ENCODE measurements at regions not wholly inside any gene's neighbourhood (a gene's known extent, or its start where the extent isn't known, plus 50 kb on each side); places are given as distances from the start of the nearest gene placed in this dataset.

- TF ChIP-seq ETS1 (IDR thresholded peaks at IDR 0.05) (no peak), REST (IDR thresholded peaks at IDR 0.05; ENCODE audit: unreplicated experiment) (no peak), ZNF331 (CRISPR knock-in tag; IDR thresholded peaks at IDR 0.05; ENCODE audit: low read depth) (no peak), EZH2phosphoT487 (IDR thresholded peaks at IDR 0.05; ENCODE audit: unreplicated experiment) (no peak), CREB1 (CRISPR knock-in tag; IDR thresholded peaks at IDR 0.05; ENCODE audit: low read depth) (no peak), JUNB (IDR thresholded peaks at IDR 0.05; ENCODE audit: unreplicated experiment) (no peak), ZNF114 (CRISPR knock-in tag; IDR thresholded peaks at IDR 0.05) (no peak), EZH2 (IDR thresholded peaks at IDR 0.05; ENCODE audit: low read depth, unreplicated experiment) (no peak), NANOG (IDR thresholded peaks at IDR 0.05; ENCODE audit: borderline replicate concordance) (no peak), POLR2AphosphoS5 (IDR thresholded peaks at IDR 0.05; ENCODE audit: low read depth) (no peak)
Measured at GRCh38 chr21:39084979-39085729, 98.1 kb downstream of the PSMG1 start (continued).

GRCh38 chr21:39084073-39084472 lies 99.2 kb downstream of the PSMG1 start:
- Mint-ChIP-seq H3K4me1 (peaks cover 13% of the 10 kb centered on the region), H3K4me3 (no peak overlapping the region), H3K27ac (no peak overlapping the region), H3K27me3 (ENCODE audit: insufficient read depth, low read depth, poor library complexity) (peaks cover 11% of the 10 kb centered on the region), H3K9me3 (peaks cover 5% of the 10 kb centered on the region), H3K36me3 (ENCODE audit: low read depth) (peaks cover 4% of the 10 kb centered on the region; the same call in 2 of the 3 replicates)
- Histone ChIP-seq H3K4me1 (ENCODE audit: insufficient read depth) (peaks cover 4% of the 10 kb centered on the region; the same call in 1 of the 2 replicates), H2AFZ (no peak overlapping the region), H3K36me3 (ENCODE audit: insufficient read depth) (no peaks in the 10 kb centered on the region), H3K4me3 (no peak overlapping the region), H3K9me2 (ENCODE audit: insufficient read depth) (no peaks in the 10 kb centered on the region), H3K27ac (ENCODE audit: low read depth) (no peak overlapping the region), H3K4me2 (no peak overlapping the region), H3F3A (replicated peaks; ENCODE audit: low read depth) (no peaks in the 10 kb centered on the region), H3K79me2 (replicated peaks; ENCODE audit: insufficient read depth) (no peaks in the 10 kb centered on the region), H3K27me3 (ENCODE audit: insufficient read depth) (no peaks in the 10 kb centered on the region), H4K20me1 (replicated peaks; ENCODE audit: insufficient read depth) (no peaks in the 10 kb centered on the region)
- DNase-seq (ENCODE audit: low spot score) (no peak), ATAC-seq (no peak)
- TF ChIP-seq EZH2 (IDR thresholded peaks at IDR 0.05; ENCODE audit: low read depth, unreplicated experiment) (no peak), ZNF462 (CRISPR knock-in tag; IDR thresholded peaks at IDR 0.05) (no peak), JUNB (IDR thresholded peaks at IDR 0.05; ENCODE audit: unreplicated experiment) (no peak), CTCF (conservative IDR thresholded peaks at IDR 0.05; ENCODE audit: low read depth in 2 of 2) (no peak)
